Medulla oblongata (tissue), 1 donor: ENCODE measurements at regions not wholly inside any gene's neighbourhood (a gene's known extent, or its start where the extent isn't known, plus 50 kb on each side); places are given as distances from the start of the nearest gene placed in this dataset.
A peak's percentile ranks its signal among the peaks of the same experiment; 100 is the strongest.

ENCODE experiments used
- DNase-seq: peaks from one replicate; pipeline ENCODE4 v3.0.0-alpha.2; 2015; ENCODE audit errors: extremely low spot score

DNA sequence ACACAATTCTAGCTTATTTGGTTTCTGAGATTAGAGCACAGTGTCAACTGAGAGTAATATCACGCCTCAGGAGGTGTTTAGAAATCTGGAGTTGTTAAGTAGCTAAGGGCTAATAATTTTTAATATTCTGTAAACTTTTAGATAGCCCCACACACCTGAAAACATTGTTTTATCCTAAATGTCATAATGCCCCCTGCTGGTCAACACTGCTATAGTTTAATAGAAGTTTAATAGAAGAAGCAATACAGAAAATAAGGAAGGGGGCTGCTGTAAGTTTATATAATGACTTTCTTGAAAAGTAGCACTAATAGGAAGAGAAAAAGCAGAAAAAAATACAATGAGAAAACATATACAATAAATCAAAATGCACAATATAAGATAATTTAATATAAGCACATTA, 516.4 kb upstream of the PCDH11Y start:
- peak; percentile 2 for DNase-seq
